Globus pallidus (tissue), 1 donor: ENCODE measurements at regions not wholly inside any gene's neighbourhood (a gene's known extent, or its start where the extent isn't known, plus 50 kb on each side); places are given as distances from the start of the nearest gene placed in this dataset.
"Not testable (repeated sequence)": the region's sequence is repeated elsewhere in the genome, so short reads cannot be mapped to it uniquely, and the experiment has no call there.

ENCODE experiments used
- DNase-seq: peaks from one replicate; pipeline ENCODE4 v3.0.0-alpha.2; 2015; ENCODE audit warnings: low spot score

GRCh38 chr3:177902876-177903275, 633.4 kb upstream of the KCNMB2 start:
- no peak for DNase-seq

GRCh38 chr3:177904621-177905020, 631.6 kb upstream of the KCNMB2 start:
- DNase-seq: no peak

- peak; percentile 7 for DNase-seq
Measured at GRCh38 chr3:177905173-177906125, 630.8 kb upstream of the KCNMB2 start.

- DNase-seq: peak; percentile 50
Measured at GRCh38 chr3:177906126-177906511, 630.1 kb upstream of the KCNMB2 start.

GRCh38 chr3:177906578-177907229, 629.5 kb upstream of the KCNMB2 start:
- no peak for DNase-seq

GRCh38 chr3:177909530-177909929, 626.7 kb upstream of the KCNMB2 start:
- DNase-seq: not testable (repeated sequence)

- no peak for DNase-seq
Measured at GRCh38 chr3:177914224-177914623, 622.0 kb upstream of the KCNMB2 start.

- DNase-seq: no peak
Measured at GRCh38 chr3:177916461-177916860, 619.8 kb upstream of the KCNMB2 start.

DNA sequence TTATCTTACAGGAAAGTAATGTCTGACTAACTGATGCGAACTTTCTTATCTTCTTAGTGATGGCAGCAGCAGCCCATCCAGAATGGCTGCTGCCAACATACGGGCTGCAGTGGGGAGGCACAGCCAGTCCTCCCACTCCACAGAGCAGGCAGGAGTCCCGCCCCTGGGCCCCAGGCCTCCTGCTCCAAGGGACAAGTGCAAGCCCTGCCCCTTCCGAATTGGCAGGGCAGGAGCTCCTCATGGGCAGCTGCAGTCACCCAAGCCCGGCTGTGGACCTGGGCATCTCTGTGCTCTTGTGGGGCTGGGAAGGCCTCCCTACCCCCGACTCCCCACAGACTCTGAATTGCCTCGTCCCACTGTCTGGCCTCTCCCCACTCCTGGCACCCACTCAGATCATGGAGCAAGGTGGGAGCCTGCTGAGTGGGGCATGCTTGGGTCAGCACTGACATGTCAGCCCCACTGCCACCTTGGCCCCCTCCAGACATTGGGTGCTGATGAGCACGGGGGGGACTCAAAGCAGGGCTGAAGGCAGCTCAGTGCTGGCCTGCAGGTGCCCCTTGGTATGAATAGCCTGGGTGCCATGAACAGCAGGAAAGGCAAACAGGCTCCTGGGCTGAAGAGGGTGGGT, 618.9 kb upstream of the KCNMB2 start:
- no peak for DNase-seq

GRCh38 chr3:177921153-177921552, 615.1 kb upstream of the KCNMB2 start:
- DNase-seq: no peak

GRCh38 chr3:177924261-177924660, 612.0 kb upstream of the KCNMB2 start:
- DNase-seq: no peak

GRCh38 chr3:177928172-177928873, 607.9 kb upstream of the KCNMB2 start:
- DNase-seq: no peak

DNA sequence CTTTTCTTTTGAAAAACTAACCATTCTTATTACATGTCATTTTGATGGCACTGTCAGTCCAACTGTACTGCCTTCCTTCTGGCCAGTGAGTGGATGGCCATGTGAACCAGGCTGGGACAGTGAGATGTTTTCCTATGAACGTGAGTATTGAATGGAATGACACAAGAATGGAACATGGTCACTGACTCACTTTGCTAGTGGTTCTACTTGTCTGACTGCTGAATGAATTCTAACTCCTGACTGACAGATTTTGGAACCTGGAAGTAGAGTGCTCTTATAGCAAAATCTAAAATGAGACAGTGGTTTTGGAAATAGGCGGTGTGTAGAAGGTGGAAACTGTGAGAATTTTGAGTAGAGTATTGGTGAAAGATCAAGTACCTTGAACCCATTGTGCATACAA, 606.9 kb upstream of the KCNMB2 start:
- DNase-seq: no peak

DNA sequence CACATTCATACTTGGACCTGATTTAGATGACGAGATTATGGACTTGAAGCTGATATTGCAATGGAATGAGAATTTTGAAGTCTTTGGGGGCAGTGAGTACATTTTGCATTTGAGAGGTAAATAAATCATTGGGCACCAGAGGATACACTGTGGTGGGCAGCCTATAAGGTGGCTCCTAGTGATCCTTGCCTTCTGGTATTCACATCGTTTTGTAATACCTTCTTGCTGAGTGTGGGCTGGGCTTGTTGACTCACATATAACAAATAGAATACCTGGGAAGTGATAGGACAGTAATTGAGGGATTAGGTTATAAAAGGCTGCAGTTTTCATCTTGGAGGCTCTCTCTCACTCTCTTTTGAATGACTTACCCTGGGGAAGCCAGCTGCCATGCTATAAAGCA, 605.5 kb upstream of the KCNMB2 start:
- DNase-seq: no peak

- no peak for DNase-seq
Measured at GRCh38 chr3:177931346-177931745, 604.9 kb upstream of the KCNMB2 start.

- no peak for DNase-seq
Measured at GRCh38 chr3:177932346-177932745, 603.9 kb upstream of the KCNMB2 start.

DNA sequence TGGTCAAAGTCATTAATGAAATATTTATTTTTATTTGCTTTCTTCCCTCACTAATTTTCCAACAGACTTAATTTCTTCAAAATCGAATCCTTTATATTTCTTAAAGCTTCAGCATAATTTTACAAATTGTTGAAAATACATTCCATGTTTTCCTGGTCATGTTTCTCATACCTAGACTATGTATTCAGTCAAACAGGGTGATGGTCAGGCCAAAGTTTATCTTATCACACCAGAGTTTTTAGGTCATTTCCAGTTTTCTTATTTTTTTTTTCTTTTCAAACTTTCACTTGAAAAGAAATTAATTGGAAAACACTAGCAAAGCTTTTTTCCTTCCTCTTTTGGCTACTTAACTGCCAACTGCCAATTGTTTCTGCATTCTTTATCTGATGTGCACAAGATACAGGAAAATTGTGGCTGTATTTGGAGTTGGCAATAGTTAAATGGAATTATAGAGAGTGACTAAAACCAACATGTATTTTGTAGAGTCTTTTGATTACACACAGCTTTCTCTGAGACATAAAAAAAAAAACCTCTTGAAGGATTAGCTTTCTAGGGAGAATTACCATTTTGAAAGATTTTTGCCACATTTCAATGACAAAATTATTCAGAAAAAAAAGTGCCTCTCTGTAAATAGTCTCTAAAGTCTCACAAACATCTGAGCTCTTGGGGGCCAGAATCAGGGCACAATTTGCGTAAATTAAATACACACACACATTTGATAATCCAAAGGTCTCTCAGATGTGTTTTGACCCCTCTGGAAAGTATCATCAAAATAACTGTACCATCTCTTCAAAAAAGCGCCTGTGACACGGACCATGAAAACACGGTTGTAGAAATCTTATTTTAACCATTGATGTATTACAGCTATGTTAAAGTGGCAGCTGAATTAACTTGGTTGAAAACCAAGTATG, 603.2 kb upstream of the KCNMB2 start:
- DNase-seq: no peak

- no peak for DNase-seq
Measured at GRCh38 chr3:177934001-177934891, 602.0 kb upstream of the KCNMB2 start.

DNA sequence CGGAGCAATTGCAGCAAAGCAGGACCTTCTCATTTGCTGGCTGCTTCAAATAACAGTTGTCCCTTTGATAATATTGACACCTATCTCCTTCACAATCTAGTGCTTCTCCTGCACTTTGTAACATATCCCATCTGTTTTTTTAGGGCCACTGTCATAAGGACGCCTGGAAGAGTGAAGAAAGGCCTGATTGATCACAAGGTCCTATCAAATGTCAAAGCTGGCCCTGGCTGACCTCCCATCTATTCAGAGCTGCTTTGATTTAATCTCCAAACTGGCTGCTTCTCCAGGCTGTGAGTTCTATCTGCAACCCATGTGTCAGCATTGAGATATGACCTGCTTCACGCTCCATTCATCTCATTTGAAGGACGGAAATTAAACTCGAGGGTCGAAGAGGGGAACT, 601.2 kb upstream of the KCNMB2 start:
- DNase-seq: no peak

- no peak for DNase-seq
Measured at GRCh38 chr3:177936721-177937120, 599.5 kb upstream of the KCNMB2 start.
